ENCODE measurements at regions not wholly inside any gene's neighbourhood (a gene's known extent, or its start where the extent isn't known, plus 50 kb on each side); places are given as distances from the start of the nearest gene placed in this dataset.

DNA sequence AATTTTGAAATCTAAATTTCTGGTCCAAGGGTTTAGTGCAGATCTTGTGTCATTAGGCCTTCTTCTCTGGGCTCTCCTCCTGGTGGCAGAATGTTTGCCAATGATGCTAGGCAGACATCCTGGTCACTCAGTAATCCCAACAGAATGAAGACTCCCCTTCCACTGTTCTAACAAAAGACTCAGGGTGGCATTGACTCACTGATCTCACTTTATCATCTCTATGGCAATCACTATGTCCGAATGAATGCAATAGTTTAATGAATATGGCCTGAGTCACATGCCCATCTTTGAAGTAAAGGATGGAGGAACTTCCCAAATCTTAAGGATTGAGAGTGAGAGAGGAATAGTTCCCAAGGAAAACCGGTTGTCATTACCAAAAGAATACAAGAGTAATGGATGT lies 261.1 kb downstream of the KCNE4 start:
- POLR2A ChIA-PET, result no interaction called here
- Histone ChIP-seq H3K27me3 (ENCODE audit: insufficient read depth) (no peaks in the 10 kb centered on the region), H3K4me1 (ENCODE audit: control insufficient read depth in 1 of 2, insufficient read depth in 2 of 2, low read depth in 1 of 2, low read length in 1 of 2) (peaks cover 0 to 10% of the 10 kb centered on the region in 2 experiments; a peak in 1 of 4 replicates), H3K36me3 (replicated peaks in 1 of 2; ENCODE audit: control insufficient read depth in 1 of 2, insufficient read depth in 2 of 2, low read length in 1 of 2) (no peaks in the 10 kb centered on the region), H3K4me3 (ENCODE audit: low read depth in 2 of 2, low read length in 1 of 2) (no peak overlapping the region), H3K9me2 (no peaks in the 10 kb centered on the region), H2AFZ (ENCODE audit: low read depth) (peak overlapping the region; percentile 44; the same call in 1 of the 2 replicates), H3K9ac (no peak overlapping the region), H3K9me3 (no peaks in the 10 kb centered on the region), H3K79me2 (ENCODE audit: insufficient read depth) (no peaks in the 10 kb centered on the region), H4K20me1 (ENCODE audit: insufficient read depth) (no peaks in the 10 kb centered on the region), H3K4me2 (no peak overlapping the region), H3K27ac (ENCODE audit: low read depth in 2 of 2, low read length in 1 of 2) (no peak overlapping the region), H3F3A (replicated peaks; ENCODE audit: insufficient read depth) (no peaks in the 10 kb centered on the region)
- CTCF ChIA-PET, result no interaction called here
- 68% methylated on average over 2 of the region's 2 CpGs for WGBS (ENCODE audit: low lambda C conversion rate)
- no peak for TF ChIP-seq YY1 (IDR thresholded peaks at IDR 0.05; ENCODE audit: low read depth)
- no peak for TF ChIP-seq TEAD4 (IDR thresholded peaks at IDR 0.05; ENCODE audit: borderline replicate concordance, insufficient read depth)
- TF ChIP-seq GABPA (IDR thresholded peaks at IDR 0.05; ENCODE audit: low read depth), result no peak
- no peak for TF ChIP-seq ELF1 (IDR thresholded peaks at IDR 0.05)
- TF ChIP-seq MEF2A (IDR thresholded peaks at IDR 0.05; ENCODE audit: borderline replicate concordance, low read depth), result no peak
- TF ChIP-seq RFX5 (IDR thresholded peaks at IDR 0.05; ENCODE audit: low read length), result no peak
- no peak for TF ChIP-seq MXI1 (IDR thresholded peaks at IDR 0.05; ENCODE audit: low read depth, low read length)
- DNase-seq, result no peak

DNA sequence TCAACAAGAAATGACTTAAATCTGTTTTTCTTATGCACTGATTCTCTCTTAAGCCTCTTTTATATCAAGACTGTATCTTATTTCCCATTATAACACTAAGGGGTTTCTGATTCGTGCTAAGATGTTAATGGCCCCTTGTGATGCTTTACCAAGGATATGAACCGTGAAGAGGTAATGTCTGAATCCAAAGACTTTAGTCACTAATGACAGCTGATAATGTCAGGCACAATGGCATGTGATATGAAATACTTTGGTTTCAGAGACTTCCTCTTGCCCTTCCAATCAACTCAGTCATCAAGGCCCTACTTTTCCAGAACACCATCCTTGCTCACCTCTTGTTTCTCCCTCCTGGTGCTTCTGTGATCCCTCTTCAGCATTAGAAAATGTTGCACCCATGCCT lies 262.8 kb downstream of the KCNE4 start:
- H3K36me3 ChIP-seq (replicated peaks in 1 of 2; ENCODE audit: control insufficient read depth in 1 of 2, insufficient read depth in 2 of 2, low read length in 1 of 2), result no peaks in the 10 kb centered on the region
- 63% methylated on average over 2 of the region's 2 CpGs for WGBS (ENCODE audit: low lambda C conversion rate)
- H3K9ac ChIP-seq, result no peak overlapping the region
- H3K9me3 ChIP-seq, result no peaks in the 10 kb centered on the region
- TF ChIP-seq TAF1 (IDR thresholded peaks at IDR 0.05; ENCODE audit: borderline replicate concordance, low read depth, low read length) (no peak), TCF12 (IDR thresholded peaks at IDR 0.05) (0 out of 2 replicates have a peak, but pooled peaks have one; percentile 6)
- H3K4me1 ChIP-seq (ENCODE audit: control insufficient read depth in 1 of 2, insufficient read depth in 2 of 2, low read depth in 1 of 2, low read length in 1 of 2), result peaks cover 0 to 10% of the 10 kb centered on the region in 2 experiments; a peak in 1 of 4 replicates
- no peak overlapping the region for H3K4me3 ChIP-seq (ENCODE audit: low read depth in 2 of 2, low read length in 1 of 2)
- H4K20me1 ChIP-seq (ENCODE audit: insufficient read depth), result no peaks in the 10 kb centered on the region
- H3K9me2 ChIP-seq, result no peaks in the 10 kb centered on the region
- H3K4me2 ChIP-seq, result no peak overlapping the region
- H3K27me3 ChIP-seq (ENCODE audit: insufficient read depth), result no peaks in the 10 kb centered on the region
- no peak overlapping the region for H2AFZ ChIP-seq (ENCODE audit: low read depth)
- ChIA-PET POLR2A (no interaction called here), CTCF (no interaction called here)
- no peaks in the 10 kb centered on the region for H3K79me2 ChIP-seq (ENCODE audit: insufficient read depth)
- H3K27ac ChIP-seq (ENCODE audit: low read depth in 2 of 2, low read length in 1 of 2), result peak overlapping the region in 1 of 2 experiments; percentile 20; a peak in 1 of 4 replicates
- no peaks in the 10 kb centered on the region for H3F3A ChIP-seq (replicated peaks; ENCODE audit: insufficient read depth)
- DNase-seq, result no peak

DNA sequence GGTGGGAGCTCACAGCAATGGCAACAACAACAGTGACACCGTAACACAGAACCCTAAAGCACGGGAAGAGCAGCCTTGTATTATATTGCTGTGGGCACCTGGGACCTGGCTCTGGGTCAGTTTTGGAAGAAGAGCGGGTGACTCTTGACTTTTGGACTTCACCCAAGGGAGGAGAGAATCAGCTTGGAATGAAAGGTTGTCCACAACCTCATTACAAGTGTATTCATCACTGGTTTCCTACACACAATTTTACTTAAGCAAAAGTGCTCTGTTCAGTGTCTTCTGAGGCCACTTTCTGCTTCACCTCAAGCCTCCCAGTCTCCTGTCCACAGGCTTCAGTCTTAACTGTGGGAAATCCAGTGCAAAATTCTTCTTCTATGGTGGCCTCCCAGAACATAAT lies 263.8 kb downstream of the KCNE4 start:
- no peaks in the 10 kb centered on the region for H3K36me3 ChIP-seq (replicated peaks in 1 of 2; ENCODE audit: control insufficient read depth in 1 of 2, insufficient read depth in 2 of 2, low read length in 1 of 2)
- no peaks in the 10 kb centered on the region for H3K9me3 ChIP-seq
- no peak overlapping the region for H3K9ac ChIP-seq
- H3K27me3 ChIP-seq (ENCODE audit: insufficient read depth), result no peaks in the 10 kb centered on the region
- H4K20me1 ChIP-seq (ENCODE audit: insufficient read depth), result no peaks in the 10 kb centered on the region
- no peaks in the 10 kb centered on the region for H3K9me2 ChIP-seq
- WGBS (ENCODE audit: low lambda C conversion rate), result 47% methylated on average over 3 of the region's 3 CpGs
- H3F3A ChIP-seq (replicated peaks; ENCODE audit: insufficient read depth), result no peaks in the 10 kb centered on the region
- H3K4me3 ChIP-seq (ENCODE audit: low read depth in 2 of 2, low read length in 1 of 2), result no peak overlapping the region
- no peak for DNase-seq
- H3K4me1 ChIP-seq (ENCODE audit: control insufficient read depth in 1 of 2, insufficient read depth in 2 of 2, low read depth in 1 of 2, low read length in 1 of 2), result peaks cover 0 to 10% of the 10 kb centered on the region in 2 experiments; a peak in 1 of 4 replicates
- no peak overlapping the region; the same call in 1 of the 2 replicates for H3K4me2 ChIP-seq
- POLR2A ChIA-PET, result no interaction called here
- CTCF ChIA-PET, result no interaction called here
- no peaks in the 10 kb centered on the region for H3K79me2 ChIP-seq (ENCODE audit: insufficient read depth)
- peak overlapping the region in 1 of 2 experiments; percentile 20; a peak in 1 of 4 replicates for H3K27ac ChIP-seq (ENCODE audit: low read depth in 2 of 2, low read length in 1 of 2)
- H2AFZ ChIP-seq (ENCODE audit: low read depth), result no peak overlapping the region; the same call in 1 of the 2 replicates
- TF ChIP-seq, protein P1, sequence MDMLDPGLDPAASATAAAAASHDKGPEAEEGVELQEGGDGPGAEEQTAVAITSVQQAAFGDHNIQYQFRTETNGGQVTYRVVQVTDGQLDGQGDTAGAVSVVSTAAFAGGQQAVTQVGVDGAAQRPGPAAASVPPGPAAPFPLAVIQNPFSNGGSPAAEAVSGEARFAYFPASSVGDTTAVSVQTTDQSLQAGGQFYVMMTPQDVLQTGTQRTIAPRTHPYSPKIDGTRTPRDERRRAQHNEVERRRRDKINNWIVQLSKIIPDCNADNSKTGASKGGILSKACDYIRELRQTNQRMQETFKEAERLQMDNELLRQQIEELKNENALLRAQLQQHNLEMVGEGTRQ (IDR thresholded peaks at IDR 0.05; ENCODE audit: borderline replicate concordance, low read depth, low read length), result no peak
- TF ChIP-seq SMC3 (IDR thresholded peaks at IDR 0.05; ENCODE audit: low read depth, low read length) (no peak), NRF1 (IDR thresholded peaks at IDR 0.05; ENCODE audit: low read depth, low read length) (no peak), EP300 (IDR thresholded peaks at IDR 0.05; ENCODE audit: borderline replicate concordance in 1 of 2, low read depth in 1 of 2, low read length in 1 of 2) (peak in 1 of 2 experiments; percentile 58; a peak in 1 of 4 replicates), FOXM1 (IDR thresholded peaks at IDR 0.05; ENCODE audit: low read depth) (0 out of 2 replicates have a peak, but pooled peaks have one; percentile 45), RXRA (IDR thresholded peaks at IDR 0.05; ENCODE audit: borderline replicate concordance, low read depth) (no peak), FOSL2 (IDR thresholded peaks at IDR 0.05; ENCODE audit: borderline replicate concordance, low read depth) (peak; percentile 2; the same call in 1 of the 2 replicates), FOXJ3 (CRISPR knock-in tag; IDR thresholded peaks at IDR 0.05) (no peak), USF1 (IDR thresholded peaks at IDR 0.05; ENCODE audit: borderline replicate concordance, low read depth) (no peak), TEAD4 (IDR thresholded peaks at IDR 0.05; ENCODE audit: borderline replicate concordance, insufficient read depth) (peak; percentile 34; the same call in 1 of the 2 replicates), GABPA (IDR thresholded peaks at IDR 0.05; ENCODE audit: low read depth) (no peak), JUND (IDR thresholded peaks at IDR 0.05) (no peak), MAX (IDR thresholded peaks at IDR 0.05; ENCODE audit: low read depth) (no peak), NFIC (IDR thresholded peaks at IDR 0.05; ENCODE audit: borderline replicate concordance) (peak; percentile 64; the same call in 1 of the 2 replicates), ELF1 (IDR thresholded peaks at IDR 0.05) (no peak), TCF12 (IDR thresholded peaks at IDR 0.05) (peak; percentile 79)
- TF ChIP-seq, protein P2, sequence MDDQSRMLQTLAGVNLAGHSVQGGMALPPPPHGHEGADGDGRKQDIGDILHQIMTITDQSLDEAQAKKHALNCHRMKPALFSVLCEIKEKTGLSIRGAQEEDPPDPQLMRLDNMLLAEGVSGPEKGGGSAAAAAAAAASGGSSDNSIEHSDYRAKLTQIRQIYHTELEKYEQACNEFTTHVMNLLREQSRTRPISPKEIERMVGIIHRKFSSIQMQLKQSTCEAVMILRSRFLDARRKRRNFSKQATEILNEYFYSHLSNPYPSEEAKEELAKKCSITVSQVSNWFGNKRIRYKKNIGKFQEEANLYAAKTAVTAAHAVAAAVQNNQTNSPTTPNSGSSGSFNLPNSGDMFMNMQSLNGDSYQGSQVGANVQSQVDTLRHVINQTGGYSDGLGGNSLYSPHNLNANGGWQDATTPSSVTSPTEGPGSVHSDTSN (IDR thresholded peaks at IDR 0.05), result peak; percentile 55; the same call in 1 of the 2 replicates

Data from SK-N-SH (cell line).